Smooth muscle cell (in vitro differentiated cells): ENCODE measurements at regions not wholly inside any gene's neighbourhood (a gene's known extent, or its start where the extent isn't known, plus 50 kb on each side); places are given as distances from the start of the nearest gene placed in this dataset.
A peak's percentile ranks its signal among the peaks of the same experiment; 100 is the strongest.

Source experiments
- DNase-seq: peaks from one replicate; lab custom pipeline; 2025; ENCODE audit not compliant: unreplicated experiment; lab: John Stamatoyannopoulos, UW
- H2AFZ ChIP-seq: fragments of 200-600 bp; sonication (generic); 2 replicates; pipeline ENCODE4 v1.6.0; 2016; ENCODE audit warnings: antibody characterized with exemption, low read depth, mild to moderate bottlenecking
- H3F3A ChIP-seq: fragments of 200-600 bp; sonication (generic); 2 replicates; pipeline ENCODE4 v1.6.0; 2017; ENCODE audit warnings: antibody characterized with exemption, low read depth
- H3K27ac ChIP-seq: fragments of 200-600 bp; sonication (generic); 2 replicates; pipeline ENCODE4 v1.5.1; 2016; ENCODE audit warnings: low read depth, mild to moderate bottlenecking
- H3K27me3 ChIP-seq: fragments of 200-600 bp; sonication (generic); 2 replicates; pipeline ENCODE4 v1.6.1; 2016; ENCODE audit warnings: low read depth, mild to moderate bottlenecking
- H3K36me3 ChIP-seq: fragments of 200-600 bp; sonication (generic); 2 replicates; pipeline ENCODE4 v1.5.1; 2016; ENCODE audit warnings: low read depth
- H3K4me1 ChIP-seq: fragments of 200-600 bp; sonication (generic); 2 replicates; pipeline ENCODE4 v1.5.1; 2016; ENCODE audit warnings: low read depth
- H3K4me2 ChIP-seq: fragments of 200-600 bp; sonication (generic); 2 replicates; pipeline ENCODE4 v1.6.0; 2016; ENCODE audit warnings: mild to moderate bottlenecking
- H3K4me3 ChIP-seq: fragments of 200-600 bp; sonication (generic); 2 replicates; pipeline ENCODE4 v1.5.1; 2016; ENCODE audit warnings: mild to moderate bottlenecking
- H3K79me2 ChIP-seq: fragments of 200-600 bp; sonication (generic); 2 replicates; pipeline ENCODE4 v1.6.0; 2016; ENCODE audit warnings: low read depth, mild to moderate bottlenecking
- H3K9ac ChIP-seq: fragments of 200-600 bp; sonication (generic); 2 replicates; pipeline ENCODE4 v1.6.0; 2016; ENCODE audit warnings: low read depth
- H3K9me3 ChIP-seq: fragments of 200-600 bp; sonication (generic); replicated peaks from 2 replicates; pipeline ENCODE4 v1.5.1; 2016; ENCODE audit warnings: low read depth
- H4K20me1 ChIP-seq: fragments of 200-600 bp; sonication (generic); 2 replicates; pipeline ENCODE4 v1.6.0; 2016; ENCODE audit warnings: low read depth
- WGBS: methylation state at CpG from one replicate; pipeline ENCODE4 v1.1.7; 2016; ENCODE audit warnings: low lambda C conversion rate; 5-methylcytosine and 5-hydroxymethylcytosine counted together
- TF ChIP-seq, protein P1 (sequence below): fragments of 200-600 bp; sonication (generic); IDR thresholded peaks from 2 replicates; pipeline ENCODE4 v1.5.1; 2017; ENCODE audit warnings: borderline replicate concordance, mild to moderate bottlenecking, antibody characterized with exemption; ENCODE audit not compliant: insufficient read depth, poor library complexity, severe bottlenecking

DNA sequence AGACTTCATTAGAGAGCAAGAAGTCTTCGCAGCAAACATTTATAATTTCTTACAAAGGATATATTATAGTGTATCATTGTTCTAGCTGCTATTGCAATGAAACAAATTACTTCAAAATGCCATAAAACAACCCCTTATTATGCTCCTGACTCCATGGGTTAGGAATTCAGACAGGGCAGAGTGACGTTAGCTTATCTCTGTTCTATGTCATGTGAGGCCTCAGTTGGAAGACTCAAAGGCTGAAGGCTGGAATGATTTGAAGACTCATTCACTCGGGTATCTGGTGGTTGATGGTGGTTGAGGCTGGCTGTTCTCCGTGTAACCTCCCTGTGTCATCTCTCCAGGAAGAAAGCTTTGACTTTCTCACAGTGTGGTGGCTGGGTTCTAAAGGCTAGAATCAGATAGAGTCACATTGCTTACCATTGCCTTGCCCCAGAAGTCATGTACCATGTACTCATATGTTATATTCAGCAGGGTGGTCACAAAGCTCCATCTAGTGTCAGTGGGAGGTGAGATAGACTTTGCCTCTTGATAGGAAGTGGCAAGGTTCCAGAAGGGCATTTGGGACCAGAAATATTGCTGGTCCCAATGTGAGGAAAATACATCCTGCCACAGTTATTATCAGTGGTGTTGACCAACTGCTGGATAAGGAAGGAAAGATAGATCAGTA lies 226.9 kb downstream of the TMEM38B start:
- Histone ChIP-seq H3K4me1 (no peaks in the 10 kb centered on the region), H3K27ac (peak overlapping the region; percentile 53), H3F3A (no peaks in the 10 kb centered on the region), H3K4me3 (no peak overlapping the region), H3K27me3 (no peaks in the 10 kb centered on the region), H2AFZ (no peak overlapping the region), H3K36me3 (no peaks in the 10 kb centered on the region), H3K9ac (no peak overlapping the region), H3K79me2 (no peaks in the 10 kb centered on the region), H3K4me2 (no peak overlapping the region), H3K9me3 (no peaks in the 10 kb centered on the region), H4K20me1 (no peaks in the 10 kb centered on the region)
- TF ChIP-seq, protein P1, sequence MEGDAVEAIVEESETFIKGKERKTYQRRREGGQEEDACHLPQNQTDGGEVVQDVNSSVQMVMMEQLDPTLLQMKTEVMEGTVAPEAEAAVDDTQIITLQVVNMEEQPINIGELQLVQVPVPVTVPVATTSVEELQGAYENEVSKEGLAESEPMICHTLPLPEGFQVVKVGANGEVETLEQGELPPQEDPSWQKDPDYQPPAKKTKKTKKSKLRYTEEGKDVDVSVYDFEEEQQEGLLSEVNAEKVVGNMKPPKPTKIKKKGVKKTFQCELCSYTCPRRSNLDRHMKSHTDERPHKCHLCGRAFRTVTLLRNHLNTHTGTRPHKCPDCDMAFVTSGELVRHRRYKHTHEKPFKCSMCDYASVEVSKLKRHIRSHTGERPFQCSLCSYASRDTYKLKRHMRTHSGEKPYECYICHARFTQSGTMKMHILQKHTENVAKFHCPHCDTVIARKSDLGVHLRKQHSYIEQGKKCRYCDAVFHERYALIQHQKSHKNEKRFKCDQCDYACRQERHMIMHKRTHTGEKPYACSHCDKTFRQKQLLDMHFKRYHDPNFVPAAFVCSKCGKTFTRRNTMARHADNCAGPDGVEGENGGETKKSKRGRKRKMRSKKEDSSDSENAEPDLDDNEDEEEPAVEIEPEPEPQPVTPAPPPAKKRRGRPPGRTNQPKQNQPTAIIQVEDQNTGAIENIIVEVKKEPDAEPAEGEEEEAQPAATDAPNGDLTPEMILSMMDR, result no peak
- no peak for DNase-seq
- 8% methylated on average over 4 of the region's 4 CpGs for WGBS

DNA sequence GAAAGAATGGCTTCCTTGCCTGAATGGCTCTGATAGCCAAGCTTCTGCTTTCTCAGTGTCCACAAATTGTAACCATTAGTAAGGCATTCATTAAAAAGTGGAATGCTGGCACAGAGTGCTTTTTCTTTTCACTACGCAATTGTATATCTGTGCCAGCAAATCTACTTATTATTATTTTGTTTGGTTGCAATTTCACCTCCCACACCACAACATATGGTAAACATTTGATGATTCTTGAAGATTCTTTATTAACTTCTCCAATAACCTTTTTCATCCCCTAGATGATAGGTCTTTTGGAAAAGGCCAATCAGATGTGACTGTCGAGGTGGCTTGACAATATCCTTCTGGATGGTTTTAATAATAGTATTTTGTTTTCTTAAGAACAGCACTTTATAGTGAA lies 234.1 kb downstream of the TMEM38B start:
- Histone ChIP-seq H3K9ac (no peak overlapping the region), H3F3A (no peaks in the 10 kb centered on the region), H4K20me1 (no peaks in the 10 kb centered on the region), H3K4me1 (no peaks in the 10 kb centered on the region), H3K9me3 (no peaks in the 10 kb centered on the region), H3K27me3 (no peaks in the 10 kb centered on the region), H3K4me2 (no peak overlapping the region), H3K36me3 (no peaks in the 10 kb centered on the region), H3K27ac (no peak overlapping the region), H3K79me2 (no peaks in the 10 kb centered on the region), H3K4me3 (no peak overlapping the region), H2AFZ (no peak overlapping the region)
- TF ChIP-seq, protein P1, result no peak
- no peak for DNase-seq
- WGBS, result 94% methylated on average over 2 of the region's 2 CpGs

DNA sequence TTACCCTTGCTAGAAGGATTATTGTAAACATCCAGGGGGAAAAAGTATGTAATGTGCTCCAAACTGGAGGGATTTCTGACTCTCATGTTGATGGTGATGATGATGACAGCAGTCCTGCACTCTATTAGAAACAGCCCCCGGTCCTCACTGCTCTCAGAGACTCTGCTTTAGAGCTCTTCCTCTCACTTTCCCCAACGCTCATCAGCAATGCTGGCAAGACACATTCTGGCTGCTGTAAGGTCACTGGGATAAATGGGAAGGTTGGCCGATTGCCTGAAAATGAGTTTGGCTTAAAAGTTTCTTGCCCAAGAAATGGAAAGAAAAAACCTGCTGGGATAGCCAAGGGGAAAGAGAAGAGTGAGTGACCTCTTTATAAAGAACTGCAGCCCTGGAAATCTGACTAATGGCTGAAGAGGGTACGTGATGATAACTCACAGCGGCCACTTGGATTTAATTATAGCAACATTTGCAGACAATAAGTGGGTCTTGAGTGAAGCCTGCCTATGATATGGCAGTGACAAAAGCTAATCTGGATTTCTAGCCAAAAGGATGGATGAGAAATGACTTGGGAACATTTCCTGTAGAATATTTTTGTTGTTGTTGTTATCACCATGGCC lies 235.8 kb downstream of the TMEM38B start:
- H3K4me1 ChIP-seq, result no peaks in the 10 kb centered on the region
- no peaks in the 10 kb centered on the region for H4K20me1 ChIP-seq
- DNase-seq, result no peak
- H3F3A ChIP-seq, result no peaks in the 10 kb centered on the region
- no peak overlapping the region for H2AFZ ChIP-seq
- H3K36me3 ChIP-seq, result no peaks in the 10 kb centered on the region
- H3K79me2 ChIP-seq, result no peaks in the 10 kb centered on the region
- H3K27ac ChIP-seq, result no peak overlapping the region
- no peak overlapping the region for H3K4me2 ChIP-seq
- no peak overlapping the region for H3K9ac ChIP-seq
- H3K4me3 ChIP-seq, result no peak overlapping the region
- no peaks in the 10 kb centered on the region for H3K9me3 ChIP-seq
- WGBS, result 61% methylated on average over 5 of the region's 5 CpGs
- H3K27me3 ChIP-seq, result no peaks in the 10 kb centered on the region
- TF ChIP-seq, protein P1, result no peak

DNA sequence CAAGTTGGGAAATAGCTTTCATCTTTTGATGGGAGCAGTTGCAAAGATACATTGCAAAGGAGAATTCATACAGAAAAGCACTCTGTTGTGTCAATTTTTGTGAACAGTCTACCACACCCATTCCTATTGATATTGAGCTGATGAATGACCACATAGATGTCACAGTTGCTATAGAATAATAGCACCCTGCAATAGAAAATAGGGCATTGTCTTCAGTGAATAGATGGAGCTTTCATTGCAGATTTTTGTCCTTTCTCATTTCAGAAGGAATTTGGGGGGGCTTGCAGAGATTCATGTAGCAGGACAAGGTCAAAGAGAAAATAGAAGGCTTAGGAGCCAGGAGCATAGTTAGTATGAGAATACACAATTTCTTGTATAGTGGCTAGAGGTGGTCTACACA lies 237.9 kb downstream of the TMEM38B start:
- no peaks in the 10 kb centered on the region for H4K20me1 ChIP-seq
- H3K4me3 ChIP-seq, result no peak overlapping the region
- no peaks in the 10 kb centered on the region for H3K4me1 ChIP-seq
- TF ChIP-seq, protein P1, result no peak
- no peak for DNase-seq
- H3K36me3 ChIP-seq, result no peaks in the 10 kb centered on the region
- no peaks in the 10 kb centered on the region for H3K27me3 ChIP-seq
- H2AFZ ChIP-seq, result no peak overlapping the region
- no peaks in the 10 kb centered on the region for H3F3A ChIP-seq
- no peak overlapping the region for H3K9ac ChIP-seq
- no peaks in the 10 kb centered on the region for H3K9me3 ChIP-seq
- no peak overlapping the region for H3K4me2 ChIP-seq
- no peak overlapping the region for H3K27ac ChIP-seq
- H3K79me2 ChIP-seq, result no peaks in the 10 kb centered on the region
